LNCaP clone FGC (cell line): ENCODE measurements at regions not wholly inside any gene's neighbourhood (a gene's known extent, or its start where the extent isn't known, plus 50 kb on each side); places are given as distances from the start of the nearest gene placed in this dataset.

Experiments used
- DNase-seq: peaks from one replicate; pipeline ENCODE4 v3.0.0-alpha.2; 2011; ENCODE audit warnings: low read depth
- H3K4me3 ChIP-seq: 2 replicates; pipeline ENCODE4 v1.5.1; 2011; ENCODE audit warnings: mild to moderate bottlenecking, low read depth, low read length, control low read depth
- CTCF ChIP-seq: IDR thresholded peaks from 2 replicates; pipeline ENCODE4 v1.5.1; 2012; ENCODE audit warnings: mild to moderate bottlenecking; ENCODE audit not compliant: control insufficient read depth, insufficient read depth; ENCODE audit errors: extremely low read depth

- DNase-seq, result no peak
- no peak overlapping the region for H3K4me3 ChIP-seq
- no peak for TF ChIP-seq CTCF
These were observed 99.2 kb upstream of the ITGA4 start for GRCh38 chr2:181357979-181358378.

GRCh38 chr2:181362561-181362960 lies 94.6 kb upstream of the ITGA4 start:
- no peak overlapping the region for H3K4me3 ChIP-seq
- no peak for TF ChIP-seq CTCF
- DNase-seq, result no peak

- no peak overlapping the region for H3K4me3 ChIP-seq
- TF ChIP-seq CTCF, result no peak
- DNase-seq, result no peak
These were observed 94.0 kb upstream of the ITGA4 start for GRCh38 chr2:181363164-181363563.

- H3K4me3 ChIP-seq, result no peak overlapping the region
- TF ChIP-seq CTCF, result no peak
- DNase-seq, result no peak
These were observed 92.6 kb upstream of the ITGA4 start for GRCh38 chr2:181364492-181365170.

GRCh38 chr2:181366675-181367175 lies 90.5 kb upstream of the ITGA4 start:
- TF ChIP-seq CTCF, result no peak
- H3K4me3 ChIP-seq, result no peak overlapping the region
- no peak for DNase-seq

GRCh38 chr2:181367411-181367810 lies 89.8 kb upstream of the ITGA4 start:
- no peak overlapping the region for H3K4me3 ChIP-seq
- DNase-seq, result no peak
- TF ChIP-seq CTCF, result no peak

GRCh38 chr2:181367906-181368435 lies 89.2 kb upstream of the ITGA4 start:
- no peak for DNase-seq
- TF ChIP-seq CTCF, result no peak
- H3K4me3 ChIP-seq, result no peak overlapping the region
